Tibial nerve (tissue), 3 donors: ENCODE measurements at regions not wholly inside any gene's neighbourhood (a gene's known extent, or its start where the extent isn't known, plus 50 kb on each side); places are given as distances from the start of the nearest gene placed in this dataset.

Source experiments
- POLR2A ChIP-seq, 2 donors: fragments of 450-650 bp; IDR thresholded peaks; one replicate each; pipeline ENCODE4 v1.6.1; 2017; ENCODE audit warnings: antibody characterized with exemption in 2 of 2, mild to moderate bottlenecking in 2 of 2, moderate library complexity in 2 of 2
- TF ChIP-seq, protein P1 (sequence below), 5 experiments: fragments of 200-600 bp in 3 of 5; fragments of 450-650 bp in 2 of 5; sonication (generic) in 3 of 5; IDR thresholded peaks; one replicate each; pipeline ENCODE4 v1.5.1; 2016 to 2019; ENCODE audit warnings: antibody characterized with exemption in 5 of 5, mild to moderate bottlenecking in 3 of 5, moderate library complexity in 2 of 5

DNA sequence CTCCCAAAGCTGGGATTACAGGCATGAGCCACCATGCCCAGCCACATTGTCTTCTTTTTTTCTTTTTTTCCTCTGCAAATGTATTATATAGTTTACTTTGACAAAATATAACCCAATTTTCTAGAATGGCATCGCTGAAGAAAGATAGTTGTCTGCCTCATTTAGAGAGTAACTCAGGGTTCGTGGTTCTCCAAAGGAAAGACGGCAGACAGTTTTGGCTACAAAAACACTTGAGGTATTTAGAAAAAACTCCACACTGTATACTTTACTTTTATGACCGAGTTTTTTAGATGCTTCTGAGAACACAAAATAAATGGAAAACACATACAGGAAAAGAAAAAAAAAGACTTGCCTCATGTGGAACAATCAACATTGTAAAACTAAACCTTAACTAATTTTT, 369.1 kb upstream of the ATP2B1 start:
- TF ChIP-seq, protein P1, sequence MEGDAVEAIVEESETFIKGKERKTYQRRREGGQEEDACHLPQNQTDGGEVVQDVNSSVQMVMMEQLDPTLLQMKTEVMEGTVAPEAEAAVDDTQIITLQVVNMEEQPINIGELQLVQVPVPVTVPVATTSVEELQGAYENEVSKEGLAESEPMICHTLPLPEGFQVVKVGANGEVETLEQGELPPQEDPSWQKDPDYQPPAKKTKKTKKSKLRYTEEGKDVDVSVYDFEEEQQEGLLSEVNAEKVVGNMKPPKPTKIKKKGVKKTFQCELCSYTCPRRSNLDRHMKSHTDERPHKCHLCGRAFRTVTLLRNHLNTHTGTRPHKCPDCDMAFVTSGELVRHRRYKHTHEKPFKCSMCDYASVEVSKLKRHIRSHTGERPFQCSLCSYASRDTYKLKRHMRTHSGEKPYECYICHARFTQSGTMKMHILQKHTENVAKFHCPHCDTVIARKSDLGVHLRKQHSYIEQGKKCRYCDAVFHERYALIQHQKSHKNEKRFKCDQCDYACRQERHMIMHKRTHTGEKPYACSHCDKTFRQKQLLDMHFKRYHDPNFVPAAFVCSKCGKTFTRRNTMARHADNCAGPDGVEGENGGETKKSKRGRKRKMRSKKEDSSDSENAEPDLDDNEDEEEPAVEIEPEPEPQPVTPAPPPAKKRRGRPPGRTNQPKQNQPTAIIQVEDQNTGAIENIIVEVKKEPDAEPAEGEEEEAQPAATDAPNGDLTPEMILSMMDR (IDR thresholded peaks at IDR 0.05): no peak
- no peak for TF ChIP-seq POLR2A (IDR thresholded peaks at IDR 0.05)
